Endothelial cell of umbilical vein (primary cell): ENCODE measurements at regions not wholly inside any gene's neighbourhood (a gene's known extent, or its start where the extent isn't known, plus 50 kb on each side); places are given as distances from the start of the nearest gene placed in this dataset.

ENCODE experiments used
- BruUV-seq: library from RNA; stranded (reverse); fragments of 400-500 nt; replicated peaks from 2 replicates; lab custom pipeline; 2021; lab: Mats Ljungman, UMichigan
- CTCF ChIA-PET: fragments of 300-600, 350-600 bp; sonication (Branson Sonifier 250); formaldehyde crosslinking; loops from one replicate; lab custom pipeline; 2021; ENCODE audit warnings: antibody characterized with exemption, inconsistent platforms; lab: Charles Lee
- POLR2A ChIA-PET: fragments of 300-600, 350-600 bp; sonication (Branson Sonifier 250); formaldehyde crosslinking; loops from one replicate; lab custom pipeline; 2021; ENCODE audit warnings: antibody characterized with exemption, inconsistent platforms; lab: Charles Lee
- DNase-seq: peaks from one replicate; pipeline ENCODE4 v3.0.0-alpha.2; 2011; ENCODE audit warnings: low read depth, low spot score
- FAIRE-seq: peaks from 2 replicates; lab custom pipeline; 2011; peaks lifted over from hg19 to GRCh38; lab: Jason Lieb, UNC
- H2AFZ ChIP-seq: 2 replicates; pipeline ENCODE4 v1.6.0; 2012; ENCODE audit warnings: low read depth, low read length, control low read depth, inconsistent platforms
- H3K27ac ChIP-seq: 2 replicates; pipeline ENCODE4 v1.5.1; 2011; ENCODE audit warnings: low read depth, mild to moderate bottlenecking, control low read depth, low read length, moderate library complexity; ENCODE audit not compliant: insufficient read depth
- H3K27me3 ChIP-seq, 2 experiments: 2 replicates each; pipeline versions ENCODE4 v1.6.0 to v1.6.1; 2011; ENCODE audit warnings: low read length in 2 of 2, mixed read lengths in 1 of 2; ENCODE audit not compliant: control insufficient read depth in 2 of 2, insufficient read depth in 2 of 2
- H3K36me3 ChIP-seq, 2 experiments: 2 replicates in 1 of 2; 3 replicates in 1 of 2; pipeline ENCODE4 v1.5.1; 2011; ENCODE audit warnings: low read length in 2 of 2, mild to moderate bottlenecking in 1 of 2, moderate library complexity in 1 of 2; ENCODE audit not compliant: control insufficient read depth in 2 of 2, insufficient read depth in 2 of 2; ENCODE audit errors: extremely low read depth in 1 of 2
- H3K4me1 ChIP-seq: 3 replicates; pipeline ENCODE4 v1.5.1; 2011; ENCODE audit warnings: mild to moderate bottlenecking, low read length; ENCODE audit not compliant: control insufficient read depth, insufficient read depth; ENCODE audit errors: extremely low read depth
- H3K4me2 ChIP-seq: 2 replicates; pipeline ENCODE4 v1.6.1; 2011; ENCODE audit warnings: low read length, control low read depth, mixed read lengths; ENCODE audit not compliant: insufficient read depth
- H3K4me3 ChIP-seq, 3 experiments: fragments of 200-600 bp in 1 of 3; sonication (generic), shearing (Covaris generic) in 1 of 3; replicated peaks in 1 of 3; 2 replicates each; pipeline ENCODE4 v1.5.1; 2011 to 2016; ENCODE audit warnings: control low read depth in 3 of 3, low read length in 3 of 3, mild to moderate bottlenecking in 2 of 3, inconsistent platforms in 1 of 3, low read depth in 1 of 3, moderate library complexity in 1 of 3; ENCODE audit not compliant: insufficient read depth in 1 of 3
- H3K79me2 ChIP-seq: 2 replicates; pipeline ENCODE4 v1.6.0; 2012; ENCODE audit warnings: low read length, inconsistent platforms; ENCODE audit not compliant: control insufficient read depth, insufficient read depth
- H3K9ac ChIP-seq: replicated peaks from 2 replicates; pipeline ENCODE3; 2011; ENCODE audit warnings: low read length, control low read depth; ENCODE audit not compliant: insufficient read depth; ENCODE audit errors: extremely low read depth
- H3K9me1 ChIP-seq: replicated peaks from 3 replicates; pipeline ENCODE4 v1.6.0; 2011; ENCODE audit warnings: mild to moderate bottlenecking, low read length; ENCODE audit not compliant: control insufficient read depth, insufficient read depth; ENCODE audit errors: extremely low read depth
- H3K9me3 ChIP-seq: replicated peaks from 2 replicates; pipeline ENCODE4 v1.5.1; 2012; ENCODE audit warnings: low read length, inconsistent platforms; ENCODE audit not compliant: control insufficient read depth, insufficient read depth
- H4K20me1 ChIP-seq: replicated peaks from 2 replicates; pipeline ENCODE3; 2011; ENCODE audit warnings: mild to moderate bottlenecking, low read length; ENCODE audit not compliant: control insufficient read depth, insufficient read depth; ENCODE audit errors: extremely low read depth
- EZH2 ChIP-seq: IDR thresholded peaks from 2 replicates; pipeline ENCODE4 v1.6.1; 2012; ENCODE audit warnings: borderline replicate concordance, low read depth, mild to moderate bottlenecking, moderate library complexity, low read length, inconsistent platforms; ENCODE audit not compliant: severe bottlenecking
- FOS ChIP-seq: IDR thresholded peaks from 2 replicates; pipeline ENCODE4 v1.6.1; 2011; ENCODE audit warnings: mild to moderate bottlenecking, low read length, moderate library complexity, borderline replicate concordance; ENCODE audit not compliant: insufficient read depth
- GATA2 ChIP-seq: IDR thresholded peaks from 2 replicates; pipeline ENCODE4 v1.7.0; 2011; ENCODE audit warnings: low read depth, mild to moderate bottlenecking, moderate library complexity, mixed read lengths, low read length; ENCODE audit not compliant: insufficient read length, insufficient read depth
- JUN ChIP-seq: IDR thresholded peaks from 2 replicates; pipeline ENCODE4 v1.6.1; 2011; ENCODE audit warnings: borderline replicate concordance, low read depth; ENCODE audit not compliant: insufficient read length, insufficient read depth
- MYC ChIP-seq: IDR thresholded peaks from one replicate; pipeline ENCODE4 v1.6.1; 2011; ENCODE audit warnings: mild to moderate bottlenecking, low read depth, low read length
- POLR2A ChIP-seq: IDR thresholded peaks from 2 replicates; pipeline ENCODE4 v1.6.1; 2012; ENCODE audit warnings: low read depth, mild to moderate bottlenecking, control low read depth, low read length
- POLR2AphosphoS5 ChIP-seq: IDR thresholded peaks from 2 replicates; pipeline ENCODE4 v1.6.1; 2012; ENCODE audit warnings: low read depth, mild to moderate bottlenecking, control low read depth, low read length, moderate library complexity; ENCODE audit not compliant: insufficient read depth
- dilution Hi-C: fragments of 300-500 bp; cut with MboI; formaldehyde crosslinking; loops from one replicate; pipeline ENCODE4 v1.15.0; 2019; ENCODE audit warnings: low sequenced_read_pairs; ENCODE audit not compliant: extremely low pct_ligation_motif_present
- intact Hi-C: fragments of 100-400 bp; cut with micrococcal nuclease; formaldehyde crosslinking; loops from one replicate; pipeline ENCODE4 v1.10.0; 2022
- TF ChIP-seq, protein P1 (sequence below), 2 donors: IDR thresholded peaks; 1 replicate in 1 of 2; 2 replicates in 1 of 2; pipeline ENCODE4 v1.5.1; 2011; ENCODE audit warnings: low read length in 2 of 2, mild to moderate bottlenecking in 2 of 2, moderate library complexity in 2 of 2, control low read depth in 1 of 2, inconsistent platforms in 1 of 2, low read depth in 1 of 2; ENCODE audit not compliant: insufficient read depth in 1 of 2; ENCODE audit errors: extremely low read depth in 1 of 2
- TF ChIP-seq, protein P2 (sequence below): IDR thresholded peaks from 2 replicates; pipeline ENCODE4 v1.6.1; 2011; ENCODE audit not compliant: insufficient read depth, insufficient read length

- no TSS peak for BruUV-seq
Observed at GRCh38 chr15:79178594-79178993, 88.0 kb upstream of the RASGRF1 start.

More at GRCh38 chr15:79178594-79178993, 88.0 kb upstream of the RASGRF1 start:
- no peak overlapping the region for H3K4me3 ChIP-seq
- no peaks in the 10 kb centered on the region for H3K4me1 ChIP-seq
- DNase-seq (no peak), FAIRE-seq (no peak)
- no peaks in the 10 kb centered on the region for H3K9me3 ChIP-seq
- dilution Hi-C loops (no loop called here), intact Hi-C loops (no loop called here)
- no peaks in the 10 kb centered on the region for H3K9me1 ChIP-seq
- no peaks in the 10 kb centered on the region for H3K27me3 ChIP-seq
- TF ChIP-seq MYC (no peak), POLR2AphosphoS5 (no peak), POLR2A (no peak), GATA2 (no peak), FOS (no peak), EZH2 (no peak), JUN (no peak)
- TF ChIP-seq, protein P1, sequence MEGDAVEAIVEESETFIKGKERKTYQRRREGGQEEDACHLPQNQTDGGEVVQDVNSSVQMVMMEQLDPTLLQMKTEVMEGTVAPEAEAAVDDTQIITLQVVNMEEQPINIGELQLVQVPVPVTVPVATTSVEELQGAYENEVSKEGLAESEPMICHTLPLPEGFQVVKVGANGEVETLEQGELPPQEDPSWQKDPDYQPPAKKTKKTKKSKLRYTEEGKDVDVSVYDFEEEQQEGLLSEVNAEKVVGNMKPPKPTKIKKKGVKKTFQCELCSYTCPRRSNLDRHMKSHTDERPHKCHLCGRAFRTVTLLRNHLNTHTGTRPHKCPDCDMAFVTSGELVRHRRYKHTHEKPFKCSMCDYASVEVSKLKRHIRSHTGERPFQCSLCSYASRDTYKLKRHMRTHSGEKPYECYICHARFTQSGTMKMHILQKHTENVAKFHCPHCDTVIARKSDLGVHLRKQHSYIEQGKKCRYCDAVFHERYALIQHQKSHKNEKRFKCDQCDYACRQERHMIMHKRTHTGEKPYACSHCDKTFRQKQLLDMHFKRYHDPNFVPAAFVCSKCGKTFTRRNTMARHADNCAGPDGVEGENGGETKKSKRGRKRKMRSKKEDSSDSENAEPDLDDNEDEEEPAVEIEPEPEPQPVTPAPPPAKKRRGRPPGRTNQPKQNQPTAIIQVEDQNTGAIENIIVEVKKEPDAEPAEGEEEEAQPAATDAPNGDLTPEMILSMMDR (IDR thresholded peaks at IDR 0.05; ENCODE audit: extremely low read depth in 1 of 2, insufficient read depth in 1 of 2, low read depth in 1 of 2, low read length in 2 of 2), result no peak
- TF ChIP-seq, protein P2, sequence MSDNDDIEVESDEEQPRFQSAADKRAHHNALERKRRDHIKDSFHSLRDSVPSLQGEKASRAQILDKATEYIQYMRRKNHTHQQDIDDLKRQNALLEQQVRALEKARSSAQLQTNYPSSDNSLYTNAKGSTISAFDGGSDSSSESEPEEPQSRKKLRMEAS, result no peak
- no peak overlapping the region for H3K9ac ChIP-seq
- H2AFZ ChIP-seq, result no peak overlapping the region
- H3K4me2 ChIP-seq, result no peak overlapping the region
- ChIA-PET POLR2A (no interaction called here), CTCF (interaction anchor here (0.9 kb wide), 1 partner anchor 158 kb away, joined by 3 read pairs; no protein-coding TSS in a partner anchor)
- no peaks in the 10 kb centered on the region for H3K36me3 ChIP-seq
- H4K20me1 ChIP-seq, result no peaks in the 10 kb centered on the region
- H3K79me2 ChIP-seq, result no peaks in the 10 kb centered on the region
- no peak overlapping the region for H3K27ac ChIP-seq
